ENCODE measurements at regions not wholly inside any gene's neighbourhood (a gene's known extent, or its start where the extent isn't known, plus 50 kb on each side); places are given as distances from the start of the nearest gene placed in this dataset.

- H3K4me3 ChIP-seq (ENCODE audit: low read depth, low read length): no peak overlapping the region
- no peak for TF ChIP-seq CTCF (IDR thresholded peaks at IDR 0.05; ENCODE audit: insufficient read depth, low read length)
- DNase-seq (ENCODE audit: low read depth): no peak
Measured at GRCh38 chr6:167653561-167653960, 173.2 kb upstream of the AFDN start.

DNA sequence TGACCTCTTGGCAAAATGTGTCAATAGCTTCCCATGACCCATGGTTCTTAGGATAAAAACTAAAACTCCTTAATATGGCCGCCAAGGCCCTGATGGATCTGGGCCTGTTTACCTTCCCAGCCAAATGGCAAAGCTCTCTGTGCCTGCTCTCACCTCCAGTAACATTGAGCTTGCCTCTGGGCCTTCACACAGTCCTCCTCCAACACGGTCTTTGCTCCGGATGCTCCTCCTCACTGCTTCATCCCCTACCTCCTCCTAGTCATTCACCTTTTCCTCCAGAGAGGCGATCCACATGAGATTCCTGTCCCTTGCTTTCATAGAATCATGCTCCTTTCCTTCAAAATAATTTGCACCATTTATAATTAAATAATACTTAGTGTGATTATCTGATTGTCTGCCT is 172.3 kb upstream of the AFDN start:
- H3K4me3 ChIP-seq (ENCODE audit: low read depth, low read length): no peak overlapping the region
- TF ChIP-seq CTCF (IDR thresholded peaks at IDR 0.05; ENCODE audit: insufficient read depth, low read length): no peak
- DNase-seq (ENCODE audit: low read depth): no peak

DNA sequence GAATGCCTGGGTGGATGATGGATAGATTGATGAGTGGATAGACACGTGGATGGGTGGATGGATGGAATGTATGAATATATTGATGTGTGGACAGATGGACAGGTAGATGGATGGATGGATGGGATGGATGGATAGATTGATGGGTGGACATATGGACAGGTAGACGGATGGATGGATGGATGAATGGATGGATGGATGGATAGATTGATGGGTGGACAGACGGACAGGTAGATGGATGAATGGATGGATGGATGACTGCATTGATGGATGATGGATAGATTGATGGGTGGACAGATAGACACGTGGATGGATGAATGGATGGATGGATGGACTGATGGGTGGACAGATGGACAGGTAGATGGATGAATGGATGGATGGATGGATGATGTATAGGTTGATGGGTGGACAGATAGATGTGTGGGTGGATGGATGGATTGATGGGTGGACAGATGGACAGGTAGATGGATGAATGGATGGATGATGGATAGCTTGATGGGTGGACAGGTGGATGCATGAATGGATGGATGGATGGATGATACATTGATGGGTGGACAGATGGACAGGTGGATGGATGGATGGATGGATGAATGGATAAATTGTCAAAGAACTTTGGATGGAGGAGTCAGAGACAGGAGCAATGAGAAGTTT is 171.4 kb upstream of the AFDN start:
- H3K4me3 ChIP-seq (ENCODE audit: low read depth, low read length): no peak overlapping the region
- no peak for DNase-seq (ENCODE audit: low read depth)
- no peak for TF ChIP-seq CTCF (IDR thresholded peaks at IDR 0.05; ENCODE audit: insufficient read depth, low read length)

- TF ChIP-seq CTCF (IDR thresholded peaks at IDR 0.05; ENCODE audit: insufficient read depth, low read length): no peak
- H3K4me3 ChIP-seq (ENCODE audit: low read depth, low read length): no peak overlapping the region
- DNase-seq (ENCODE audit: low read depth): no peak
Measured at GRCh38 chr6:167658106-167658505, 168.6 kb upstream of the AFDN start.

- DNase-seq (ENCODE audit: low read depth): no peak
- H3K4me3 ChIP-seq (ENCODE audit: low read depth, low read length): no peak overlapping the region
- TF ChIP-seq CTCF (IDR thresholded peaks at IDR 0.05; ENCODE audit: insufficient read depth, low read length): no peak
Measured at GRCh38 chr6:167659046-167659445, 167.7 kb upstream of the AFDN start.

GRCh38 chr6:167660424-167660823 is 166.3 kb upstream of the AFDN start:
- DNase-seq (ENCODE audit: low read depth): no peak
- no peak for TF ChIP-seq CTCF (IDR thresholded peaks at IDR 0.05; ENCODE audit: insufficient read depth, low read length)
- no peak overlapping the region for H3K4me3 ChIP-seq (ENCODE audit: low read depth, low read length)

GRCh38 chr6:167660944-167661551 is 165.7 kb upstream of the AFDN start:
- no peak for DNase-seq (ENCODE audit: low read depth)
- no peak for TF ChIP-seq CTCF (IDR thresholded peaks at IDR 0.05; ENCODE audit: insufficient read depth, low read length)
- no peak overlapping the region for H3K4me3 ChIP-seq (ENCODE audit: low read depth, low read length)
